ENCODE measurements at regions not wholly inside any gene's neighbourhood (a gene's known extent, or its start where the extent isn't known, plus 50 kb on each side); places are given as distances from the start of the nearest gene placed in this dataset.

GRCh38 chr3:106830334-106830733 lies 546.9 kb upstream of the CCDC54 start:
- TF ChIP-seq POLR2AphosphoS5 (IDR thresholded peaks at IDR 0.05) (no peak), CTCF (IDR thresholded peaks at IDR 0.05) (no peak), POLR2A (IDR thresholded peaks at IDR 0.05) (no peak), EP300 (IDR thresholded peaks at IDR 0.05) (no peak)

All from upper lobe of left lung (tissue), 4 donors.